A673 (cell line): ENCODE measurements at regions not wholly inside any gene's neighbourhood (a gene's known extent, or its start where the extent isn't known, plus 50 kb on each side); places are given as distances from the start of the nearest gene placed in this dataset.

Experiments
- BruUV-seq: library from RNA; stranded (reverse); fragments of 400-500 nt; replicated peaks from 2 replicates; lab custom pipeline; 2021; lab: Mats Ljungman, UMichigan
- CTCF ChIA-PET: fragments of 300-600 bp; sonication (Branson Sonifier 250); formaldehyde crosslinking; loops from one replicate; lab custom pipeline; 2022; ENCODE audit warnings: antibody characterized with exemption; lab: Charles Lee
- POLR2A ChIA-PET: fragments of 300-600 bp; sonication (Branson Sonifier 250); formaldehyde crosslinking; loops from one replicate; lab custom pipeline; 2022; ENCODE audit warnings: antibody characterized with exemption; ENCODE audit not compliant: low non-redundant PET; lab: Charles Lee
- DNase-seq: peaks from one replicate; pipeline ENCODE4 v3.0.0-alpha.2; 2015; ENCODE audit warnings: low spot score
- H3K27ac ChIP-seq: fragments of 200-600 bp; sonication (generic); 2 replicates; pipeline ENCODE4 v1.5.1; 2016; ENCODE audit warnings: mixed run types, low read depth, mild to moderate bottlenecking, mixed read lengths, antibody characterized with exemption, low read length; ENCODE audit not compliant: poor library complexity, severe bottlenecking
- H3K27me3 ChIP-seq: fragments of 200-600 bp; sonication (generic); replicated peaks from 2 replicates; pipeline ENCODE4 v1.6.1; 2017; ENCODE audit warnings: mixed run types, low read depth, mild to moderate bottlenecking, mixed read lengths, antibody characterized with exemption, low read length; ENCODE audit not compliant: insufficient read depth, poor library complexity
- H3K36me3 ChIP-seq: fragments of 200-600 bp; sonication (generic); 2 replicates; pipeline ENCODE4 v1.6.1; 2016; ENCODE audit warnings: mixed run types, mild to moderate bottlenecking, mixed read lengths, antibody characterized with exemption, low read length; ENCODE audit not compliant: insufficient read depth, poor library complexity, severe bottlenecking
- H3K4me1 ChIP-seq: fragments of 200-600 bp; sonication (generic); 2 replicates; pipeline ENCODE4 v1.6.1; 2017; ENCODE audit warnings: mixed run types, mild to moderate bottlenecking, mixed read lengths, antibody characterized with exemption, low read length; ENCODE audit not compliant: insufficient read depth, poor library complexity, severe bottlenecking
- H3K4me3 ChIP-seq: fragments of 200-600 bp; sonication (generic); 2 replicates; pipeline ENCODE4 v1.5.1; 2016; ENCODE audit warnings: low read depth, mixed run types, mild to moderate bottlenecking, mixed read lengths, low read length; ENCODE audit not compliant: poor library complexity, severe bottlenecking
- H3K9me3 ChIP-seq: fragments of 200-600 bp; sonication (generic); 2 replicates; pipeline ENCODE4 v1.6.1; 2016; ENCODE audit warnings: mixed run types, low read depth, mild to moderate bottlenecking, mixed read lengths, antibody characterized with exemption, low read length; ENCODE audit not compliant: poor library complexity, severe bottlenecking
- EZH2 ChIP-seq: fragments of 200-600 bp; sonication (generic); IDR thresholded peaks from 2 replicates; pipeline ENCODE4 v1.6.1; 2017; ENCODE audit warnings: borderline replicate concordance, low read depth, mild to moderate bottlenecking, mixed read lengths, antibody characterized with exemption, low read length; ENCODE audit not compliant: poor library complexity, severe bottlenecking
- intact Hi-C: fragments of 100-400 bp; cut with micrococcal nuclease; formaldehyde crosslinking; loops from one replicate; pipeline ENCODE4 v1.10.0; 2022; ENCODE audit not compliant: unreplicated experiment
- TF ChIP-seq, protein P1 (sequence below): fragments of 300-800, 200-600 bp; sonication (generic); conservative IDR thresholded peaks from 2 replicates; pipeline ENCODE4 v1.5.1; 2017; ENCODE audit warnings: low read depth, mild to moderate bottlenecking, antibody characterized with exemption, low read length, moderate library complexity, mixed read lengths

DNA sequence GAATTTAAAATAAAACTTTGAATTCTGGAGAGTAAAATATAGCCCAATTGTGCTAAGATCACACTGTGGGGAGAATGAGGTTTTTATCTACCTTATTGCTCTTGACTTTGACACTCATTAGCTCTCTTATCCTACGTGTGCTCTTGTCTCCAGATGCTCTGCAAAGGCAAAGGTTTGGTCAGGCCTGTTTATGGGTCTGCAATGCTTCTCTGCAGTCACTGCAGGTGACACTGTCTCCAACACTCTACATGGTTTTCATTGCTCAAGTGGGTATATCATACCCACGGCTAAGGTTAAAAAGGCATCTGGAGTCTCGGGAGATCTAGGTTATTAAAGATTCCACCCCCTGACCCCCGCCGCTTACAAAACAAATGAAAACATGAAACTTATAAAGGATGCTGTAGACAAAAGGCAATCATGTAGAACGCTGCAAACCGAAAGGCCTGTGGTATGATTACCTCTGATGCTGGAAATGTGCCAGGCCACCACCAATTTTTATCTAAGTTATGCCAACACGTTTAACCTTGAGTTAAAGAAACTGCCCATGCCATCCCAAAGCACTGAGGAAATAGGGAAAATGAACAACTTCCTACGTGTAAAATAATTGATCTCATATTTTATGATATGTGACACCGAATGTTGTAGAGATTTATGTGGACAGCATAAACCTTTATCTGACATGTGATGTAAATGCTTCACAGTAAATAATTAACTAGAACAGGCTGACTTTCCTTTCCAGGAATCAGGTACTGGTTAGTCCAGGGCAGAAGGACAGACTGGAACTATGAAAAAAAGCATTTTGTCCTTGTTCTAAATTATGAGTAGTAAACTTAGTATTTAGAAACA, 238.2 kb upstream of the NOX3 start:
- Histone ChIP-seq H3K9me3 (no peaks in the 10 kb centered on the region), H3K4me1 (no peaks in the 10 kb centered on the region), H3K4me3 (no peak overlapping the region), H3K36me3 (no peaks in the 10 kb centered on the region), H3K27ac (no peak overlapping the region), H3K27me3 (no peaks in the 10 kb centered on the region)
- no TSS peak for BruUV-seq
- no peak for DNase-seq
- intact Hi-C loops, result no loop called here
- TF ChIP-seq, protein P1, sequence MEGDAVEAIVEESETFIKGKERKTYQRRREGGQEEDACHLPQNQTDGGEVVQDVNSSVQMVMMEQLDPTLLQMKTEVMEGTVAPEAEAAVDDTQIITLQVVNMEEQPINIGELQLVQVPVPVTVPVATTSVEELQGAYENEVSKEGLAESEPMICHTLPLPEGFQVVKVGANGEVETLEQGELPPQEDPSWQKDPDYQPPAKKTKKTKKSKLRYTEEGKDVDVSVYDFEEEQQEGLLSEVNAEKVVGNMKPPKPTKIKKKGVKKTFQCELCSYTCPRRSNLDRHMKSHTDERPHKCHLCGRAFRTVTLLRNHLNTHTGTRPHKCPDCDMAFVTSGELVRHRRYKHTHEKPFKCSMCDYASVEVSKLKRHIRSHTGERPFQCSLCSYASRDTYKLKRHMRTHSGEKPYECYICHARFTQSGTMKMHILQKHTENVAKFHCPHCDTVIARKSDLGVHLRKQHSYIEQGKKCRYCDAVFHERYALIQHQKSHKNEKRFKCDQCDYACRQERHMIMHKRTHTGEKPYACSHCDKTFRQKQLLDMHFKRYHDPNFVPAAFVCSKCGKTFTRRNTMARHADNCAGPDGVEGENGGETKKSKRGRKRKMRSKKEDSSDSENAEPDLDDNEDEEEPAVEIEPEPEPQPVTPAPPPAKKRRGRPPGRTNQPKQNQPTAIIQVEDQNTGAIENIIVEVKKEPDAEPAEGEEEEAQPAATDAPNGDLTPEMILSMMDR, result no peak
- TF ChIP-seq EZH2, result no peak
- POLR2A ChIA-PET, result no interaction called here
- CTCF ChIA-PET, result no interaction called here

DNA sequence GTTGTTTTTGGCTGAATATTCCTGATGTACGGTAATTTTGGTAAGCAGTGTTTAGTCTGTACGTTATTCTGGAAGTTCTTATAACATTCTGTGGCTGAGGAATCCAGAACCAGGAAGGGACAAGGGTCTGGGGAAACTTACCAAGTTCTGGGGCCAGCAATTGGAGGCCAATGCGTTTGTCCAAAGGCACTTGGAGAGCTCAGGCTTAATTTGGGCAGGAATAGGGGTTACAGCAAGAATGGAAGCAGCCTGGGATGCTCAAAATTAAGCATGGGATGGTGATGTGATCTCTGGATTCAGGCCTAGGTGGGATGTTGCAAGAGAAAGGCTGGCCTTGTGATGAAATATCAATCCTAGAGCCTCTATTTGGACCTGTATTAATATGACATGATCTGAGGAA, 235.2 kb upstream of the NOX3 start:
- ChIA-PET CTCF (no interaction called here), POLR2A (no interaction called here)
- H3K27ac ChIP-seq, result no peak overlapping the region
- H3K27me3 ChIP-seq, result no peaks in the 10 kb centered on the region
- no peak overlapping the region for H3K4me3 ChIP-seq
- intact Hi-C loops, result no loop called here
- no peaks in the 10 kb centered on the region for H3K36me3 ChIP-seq
- no peak for DNase-seq
- no peaks in the 10 kb centered on the region for H3K9me3 ChIP-seq
- H3K4me1 ChIP-seq, result no peaks in the 10 kb centered on the region
- BruUV-seq, result no TSS peak
- TF ChIP-seq EZH2, result no peak
- TF ChIP-seq, protein P1, result no peak

DNA sequence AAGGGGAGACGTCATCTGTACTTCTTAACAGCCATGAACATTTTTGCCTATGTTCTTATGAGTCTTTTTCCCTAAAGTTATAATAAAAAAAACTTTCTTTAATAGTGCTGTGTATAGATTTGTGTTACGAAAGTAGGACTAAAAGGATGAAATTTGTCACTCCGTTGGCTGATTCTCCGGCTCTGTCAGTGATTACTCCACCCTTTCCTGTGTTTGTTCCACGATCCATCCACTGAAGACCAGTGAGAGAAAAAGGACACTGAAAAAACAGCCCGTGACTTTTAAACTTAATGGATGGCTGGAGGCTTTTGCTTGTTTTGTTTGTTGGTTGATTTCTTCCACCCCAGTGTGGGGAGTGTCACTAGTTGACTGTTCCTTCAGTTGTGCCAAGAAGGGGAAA, 232.0 kb upstream of the NOX3 start:
- no TSS peak for BruUV-seq
- no peak for DNase-seq
- POLR2A ChIA-PET, result no interaction called here
- Histone ChIP-seq H3K27ac (no peak overlapping the region), H3K9me3 (no peaks in the 10 kb centered on the region), H3K4me1 (peaks cover 4% of the 10 kb centered on the region), H3K4me3 (no peak overlapping the region), H3K36me3 (no peaks in the 10 kb centered on the region), H3K27me3 (no peaks in the 10 kb centered on the region)
- no peak for TF ChIP-seq EZH2
- TF ChIP-seq, protein P1, result no peak
- intact Hi-C loops, result no loop called here
- CTCF ChIA-PET, result no interaction called here
